H9 (cell line): ENCODE measurements at regions not wholly inside any gene's neighbourhood (a gene's known extent, or its start where the extent isn't known, plus 50 kb on each side); places are given as distances from the start of the nearest gene placed in this dataset.

Experiments used
- DNase-seq: peaks from one replicate; pipeline ENCODE4 v3.0.0-alpha.2; 2017
- H2AFZ ChIP-seq: one replicate; pipeline ENCODE4 v1.6.1; 2013; ENCODE audit warnings: mild to moderate bottlenecking, low read length, control low read depth, moderate library complexity
- H2AK5ac ChIP-seq: 2 replicates; pipeline ENCODE4 v1.6.1; 2013; ENCODE audit warnings: low read length, control low read depth, mixed read lengths; ENCODE audit not compliant: insufficient read length
- H2BK120ac ChIP-seq: one replicate; pipeline ENCODE4 v1.6.1; 2013; ENCODE audit warnings: low read depth, mild to moderate bottlenecking, low read length, control low read depth, inconsistent platforms; ENCODE audit not compliant: poor library complexity, severe bottlenecking
- H2BK12ac ChIP-seq: 2 replicates; pipeline ENCODE4 v1.6.1; 2013; ENCODE audit warnings: low read length, control low read depth, mixed read lengths, low read depth; ENCODE audit not compliant: insufficient read length
- H2BK15ac ChIP-seq: 2 replicates; pipeline ENCODE4 v1.6.1; 2013; ENCODE audit warnings: low read depth, low read length, control low read depth
- H2BK20ac ChIP-seq: one replicate; pipeline ENCODE4 v1.6.1; 2013; ENCODE audit warnings: low read depth, mild to moderate bottlenecking, low read length, control low read depth, inconsistent platforms; ENCODE audit not compliant: poor library complexity, severe bottlenecking
- H2BK5ac ChIP-seq: 2 replicates; pipeline ENCODE4 v1.6.1; 2013; ENCODE audit warnings: low read length, control low read depth, mixed read lengths; ENCODE audit not compliant: insufficient read length
- H3K14ac ChIP-seq: 2 replicates; pipeline ENCODE4 v1.6.1; 2013; ENCODE audit warnings: low read length, control low read depth; ENCODE audit not compliant: insufficient read depth
- H3K18ac ChIP-seq: 2 replicates; pipeline ENCODE4 v1.6.1; 2013; ENCODE audit warnings: low read depth, mild to moderate bottlenecking, mixed read lengths, low read length, control low read depth; ENCODE audit not compliant: insufficient read length
- H3K23ac ChIP-seq: 2 replicates; pipeline ENCODE4 v1.6.1; 2013; ENCODE audit warnings: low read length, control low read depth, mixed read lengths, low read depth; ENCODE audit not compliant: insufficient read length
- H3K23me2 ChIP-seq: 2 replicates; pipeline ENCODE4 v1.6.1; 2013; ENCODE audit warnings: low read depth, mild to moderate bottlenecking, mixed read lengths, low read length, control low read depth; ENCODE audit not compliant: insufficient read length, poor library complexity, severe bottlenecking
- H3K27ac ChIP-seq: 2 replicates; pipeline ENCODE4 v1.5.1; 2013; ENCODE audit warnings: low read length, control low read depth, mixed read lengths, low read depth; ENCODE audit not compliant: insufficient read length
- H3K27me3 ChIP-seq: 2 replicates; pipeline ENCODE4 v1.6.1; 2013; ENCODE audit warnings: low read length, control low read depth, inconsistent platforms; ENCODE audit not compliant: insufficient read depth
- H3K4ac ChIP-seq: 2 replicates; pipeline ENCODE4 v1.6.1; 2013; ENCODE audit warnings: low read depth, mild to moderate bottlenecking, control low read depth, inconsistent platforms, low read length, moderate library complexity
- H3K4me1 ChIP-seq: 2 replicates; pipeline ENCODE4 v1.6.1; 2013; ENCODE audit warnings: low read length, control low read depth, inconsistent platforms; ENCODE audit not compliant: insufficient read depth
- H3K4me2 ChIP-seq: 2 replicates; pipeline ENCODE4 v1.6.1; 2013; ENCODE audit warnings: low read length, control low read depth, mixed read lengths; ENCODE audit not compliant: insufficient read length, insufficient read depth
- H3K56ac ChIP-seq: 2 replicates; pipeline ENCODE4 v1.6.1; 2013; ENCODE audit warnings: low read depth, mild to moderate bottlenecking, mixed read lengths, low read length, control low read depth; ENCODE audit not compliant: insufficient read length
- H3K79me1 ChIP-seq: 2 replicates; pipeline ENCODE4 v1.6.1; 2013; ENCODE audit warnings: low read depth, mild to moderate bottlenecking, moderate library complexity, low read length, control low read depth, inconsistent platforms; ENCODE audit not compliant: insufficient read depth, poor library complexity, severe bottlenecking
- H3K79me2 ChIP-seq: 2 replicates; pipeline ENCODE4 v1.6.1; 2013; ENCODE audit warnings: low read length, control low read depth, inconsistent platforms; ENCODE audit not compliant: insufficient read depth
- H3K9ac ChIP-seq: 2 replicates; pipeline ENCODE4 v1.6.1; 2013; ENCODE audit warnings: low read length, control low read depth, mixed read lengths; ENCODE audit not compliant: insufficient read length; ENCODE audit errors: extremely low read depth
- H3K9me3 ChIP-seq: one replicate; pipeline ENCODE4 v1.6.1; 2013; ENCODE audit warnings: low read depth, low read length, inconsistent platforms; ENCODE audit not compliant: control insufficient read depth
- H3T11ph ChIP-seq: one replicate; pipeline ENCODE4 v1.6.1; 2013; ENCODE audit warnings: mild to moderate bottlenecking, low read length, control low read depth, inconsistent platforms
- H4K20me1 ChIP-seq: one replicate; pipeline ENCODE4 v1.6.1; 2013; ENCODE audit not compliant: control insufficient read depth, insufficient read length, insufficient read depth
- H4K5ac ChIP-seq: 2 replicates; pipeline ENCODE4 v1.6.1; 2013; ENCODE audit warnings: low read depth, mild to moderate bottlenecking, mixed read lengths, low read length, control low read depth; ENCODE audit not compliant: insufficient read length
- H4K8ac ChIP-seq: replicated peaks from 2 replicates; pipeline ENCODE4 v1.6.1; 2013; ENCODE audit warnings: low read length, control low read depth, mixed read lengths, low read depth; ENCODE audit not compliant: insufficient read length
- H4K91ac ChIP-seq: 2 replicates; pipeline ENCODE4 v1.6.1; 2013; ENCODE audit warnings: low read depth, mild to moderate bottlenecking, moderate library complexity, mixed read lengths, low read length, control low read depth; ENCODE audit not compliant: insufficient read length
- H3K27ac Mint-ChIP-seq, 3 experiments: 2 replicates in 2 of 3; 3 replicates in 1 of 3; pipeline ENCODE4 v1.8.0; 2020 to 2021; ENCODE audit warnings: mixed read lengths in 3 of 3, mild to moderate bottlenecking in 1 of 3, moderate library complexity in 1 of 3
- H3K27me3 Mint-ChIP-seq: 2 replicates; pipeline ENCODE4 v1.8.0; 2021; ENCODE audit warnings: low read depth, mild to moderate bottlenecking, moderate library complexity, mixed read lengths
- H3K36me3 Mint-ChIP-seq, 3 experiments: 2 replicates in 2 of 3; 3 replicates in 1 of 3; pipeline ENCODE4 v1.8.0; 2020 to 2021; ENCODE audit warnings: low read depth in 3 of 3, mixed read lengths in 3 of 3; ENCODE audit not compliant: insufficient read depth in 1 of 3
- H3K4me1 Mint-ChIP-seq, 2 experiments: 2 replicates each; pipeline ENCODE4 v1.8.0; 2020; ENCODE audit warnings: mixed read lengths in 2 of 2
- H3K4me3 Mint-ChIP-seq, 2 experiments: 2 replicates in 1 of 2; 3 replicates in 1 of 2; pipeline ENCODE4 v1.8.0; 2020 to 2021; ENCODE audit warnings: mild to moderate bottlenecking in 2 of 2, mixed read lengths in 2 of 2, moderate library complexity in 1 of 2
- H3K9me3 Mint-ChIP-seq, 2 experiments: 2 replicates in 1 of 2; 3 replicates in 1 of 2; pipeline ENCODE4 v1.8.0; 2020; ENCODE audit warnings: mild to moderate bottlenecking in 2 of 2, mixed read lengths in 2 of 2, moderate library complexity in 1 of 2
- CTCF ChIP-seq: fragments of 200-600 bp; sonication (generic); conservative IDR thresholded peaks from 3 replicates; pipeline ENCODE4 v1.8.0; 2021; ENCODE audit warnings: antibody characterized with exemption, mild to moderate bottlenecking
- WGBS: extraction: QIAGEN DNeasy Blood & Tissue Kit; methylation state at CpG from one replicate; pipeline ENCODE4 v1.1.7; 2013; ENCODE audit warnings: missing lambda C conversion rate, low lambda C conversion rate, mixed read lengths; ENCODE audit not compliant: insufficient read length; ENCODE audit errors: extremely low coverage; 5-methylcytosine and 5-hydroxymethylcytosine counted together

GRCh38 chr13:97884707-97885468, 68.6 kb upstream of the IPO5 start:
- Histone ChIP-seq H3K79me1 (no peaks in the 10 kb centered on the region), H3K23ac (no peak overlapping the region), H3K9ac (no peak overlapping the region), H3K23me2 (no peaks in the 10 kb centered on the region), H4K8ac (no peak overlapping the region), H3K14ac (no peak overlapping the region), H3K56ac (no peak overlapping the region), H2BK5ac (no peak overlapping the region), H3K27ac (no peak overlapping the region), H2BK20ac (no peak overlapping the region), H3K4me2 (no peak overlapping the region), H3K79me2 (no peaks in the 10 kb centered on the region), H4K20me1 (no peaks in the 10 kb centered on the region), H3K4ac (no peak overlapping the region), H3K9me3 (no peaks in the 10 kb centered on the region), H3K4me1 (no peaks in the 10 kb centered on the region), H3K27me3 (no peaks in the 10 kb centered on the region), H3K18ac (no peak overlapping the region), H2AK5ac (no peak overlapping the region), H2AFZ (no peak overlapping the region), H2BK15ac (no peak overlapping the region), H2BK120ac (no peak overlapping the region), H4K91ac (no peak overlapping the region), H2BK12ac (no peak overlapping the region), H4K5ac (no peak overlapping the region), H3T11ph (no peak overlapping the region)
- DNase-seq, result no peak
- Mint-ChIP-seq H3K9me3 (peaks cover 0 to 6% of the 10 kb centered on the region in 2 experiments; a peak in 3 of 5 replicates), H3K36me3 (no peaks in the 10 kb centered on the region; a peak in 2 of 7 replicates), H3K4me3 (no peak overlapping the region), H3K27ac (no peak overlapping the region), H3K4me1 (peaks cover 5 to 9% of the 10 kb centered on the region in 2 experiments), H3K27me3 (peaks cover 2% of the 10 kb centered on the region; the same call in 1 of the 2 replicates)
- WGBS, result no CpG with 5 or more reads among the region's 9 CpGs
- no peak for TF ChIP-seq CTCF
